Urinary bladder (tissue), 3 donors: ENCODE measurements at regions not wholly inside any gene's neighbourhood (a gene's known extent, or its start where the extent isn't known, plus 50 kb on each side); places are given as distances from the start of the nearest gene placed in this dataset.

Experiments used
- DNase-seq: peaks from one replicate; pipeline ENCODE4 v3.0.0-alpha.2; 2015; ENCODE audit errors: extremely low spot score
- H3K27ac ChIP-seq: one replicate; pipeline ENCODE4 v1.5.1; 2013; ENCODE audit warnings: low read depth, mild to moderate bottlenecking, moderate library complexity
- H3K36me3 ChIP-seq: one replicate; pipeline ENCODE4 v1.6.1; 2013; ENCODE audit warnings: mild to moderate bottlenecking, moderate library complexity; ENCODE audit not compliant: insufficient read depth
- H3K4me1 ChIP-seq: one replicate; pipeline ENCODE4 v1.6.1; 2013; ENCODE audit warnings: mild to moderate bottlenecking, moderate library complexity; ENCODE audit not compliant: insufficient read depth
- H3K4me3 ChIP-seq: one replicate; pipeline ENCODE4 v1.5.1; 2013; ENCODE audit warnings: low read depth, low read length
- WGBS: extraction: QIAGEN DNeasy Blood & Tissue Kit; methylation state at CpG from one replicate; pipeline ENCODE4 v1.1.7; 2013; 5-methylcytosine and 5-hydroxymethylcytosine counted together
- donor health status: healthy with polysubstance abuse.
- donor health status: healthy.

GRCh38 chr5:61650661-61651060 is 318.6 kb downstream of the ZSWIM6 start:
- 95% methylated on average over 2 of the region's 2 CpGs for WGBS
- Histone ChIP-seq H3K4me3 (no peak overlapping the region), H3K27ac (no peak overlapping the region), H3K4me1 (no peaks in the 10 kb centered on the region), H3K36me3 (no peaks in the 10 kb centered on the region)
- DNase-seq, result no peak

DNA sequence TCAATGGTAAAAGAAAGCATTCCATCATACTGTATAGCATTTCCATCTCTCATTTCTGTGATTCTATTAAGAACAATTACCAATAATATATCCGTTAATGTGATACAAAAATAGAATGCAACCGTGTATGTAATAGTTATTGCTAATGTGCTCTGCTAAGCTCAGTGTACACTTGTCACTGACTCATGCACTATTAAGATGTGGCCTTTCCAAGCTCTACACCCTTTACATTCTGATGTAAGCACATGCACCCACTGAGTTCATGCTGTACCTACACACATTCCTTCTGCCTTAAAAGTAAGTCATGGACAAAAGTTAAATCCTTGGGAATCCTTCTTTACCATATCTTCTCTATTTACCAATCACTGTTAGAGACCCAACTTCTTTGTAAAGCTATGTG is 319.1 kb downstream of the ZSWIM6 start:
- Histone ChIP-seq H3K27ac (no peak overlapping the region), H3K36me3 (no peaks in the 10 kb centered on the region), H3K4me1 (no peaks in the 10 kb centered on the region), H3K4me3 (no peak overlapping the region)
- 77% methylated on average over 2 of the region's 2 CpGs for WGBS
- no peak for DNase-seq

- H3K4me1 ChIP-seq, result no peaks in the 10 kb centered on the region
- H3K36me3 ChIP-seq, result no peaks in the 10 kb centered on the region
- no peak for DNase-seq
- no peak overlapping the region for H3K4me3 ChIP-seq
- no peak overlapping the region for H3K27ac ChIP-seq
Measured at GRCh38 chr5:61652916-61653315, 320.9 kb downstream of the ZSWIM6 start.

GRCh38 chr5:61653807-61654580 is 321.9 kb downstream of the ZSWIM6 start:
- Histone ChIP-seq H3K4me1 (no peaks in the 10 kb centered on the region), H3K36me3 (no peaks in the 10 kb centered on the region), H3K27ac (no peak overlapping the region), H3K4me3 (no peak overlapping the region)
- WGBS, result 83% methylated on average over 7 of the region's 7 CpGs
- no peak for DNase-seq

GRCh38 chr5:61654876-61655275 is 322.8 kb downstream of the ZSWIM6 start:
- no peak for DNase-seq
- WGBS, result 86% methylated on average over 2 of the region's 2 CpGs
- H3K36me3 ChIP-seq, result no peaks in the 10 kb centered on the region
- H3K4me3 ChIP-seq, result no peak overlapping the region
- H3K4me1 ChIP-seq, result no peaks in the 10 kb centered on the region
- H3K27ac ChIP-seq, result no peak overlapping the region

DNA sequence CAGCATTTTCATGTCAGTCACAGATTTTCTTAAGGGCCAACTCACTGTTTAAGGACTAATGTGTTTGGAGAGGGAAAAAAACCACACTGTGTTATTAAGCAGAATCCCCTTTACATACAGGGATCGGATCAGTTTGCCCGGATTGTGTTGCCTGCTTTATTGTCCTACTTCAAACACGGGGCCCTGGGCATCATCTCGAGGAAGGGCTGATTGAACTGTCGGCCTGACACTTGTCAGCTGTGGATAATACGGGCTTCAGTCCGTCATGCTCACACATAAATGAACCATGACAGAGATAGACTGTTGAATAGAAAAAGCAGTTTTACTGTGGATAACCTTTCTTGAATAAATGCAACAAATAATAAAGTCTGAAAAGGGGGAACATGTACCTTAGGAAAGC is 325.0 kb downstream of the ZSWIM6 start:
- H3K36me3 ChIP-seq, result no peaks in the 10 kb centered on the region
- no peak for DNase-seq
- no peak overlapping the region for H3K27ac ChIP-seq
- 79% methylated on average over 7 of the region's 7 CpGs for WGBS
- H3K4me3 ChIP-seq, result no peak overlapping the region
- no peaks in the 10 kb centered on the region for H3K4me1 ChIP-seq

- DNase-seq, result no peak
- Histone ChIP-seq H3K27ac (no peak overlapping the region), H3K4me1 (no peaks in the 10 kb centered on the region), H3K4me3 (no peak overlapping the region), H3K36me3 (no peaks in the 10 kb centered on the region)
- WGBS, result 73% methylated on average over 3 of the region's 3 CpGs
Measured at GRCh38 chr5:61657686-61658085, 325.6 kb downstream of the ZSWIM6 start.

GRCh38 chr5:61658592-61659008 is 326.5 kb downstream of the ZSWIM6 start:
- Histone ChIP-seq H3K4me1 (no peaks in the 10 kb centered on the region), H3K36me3 (no peaks in the 10 kb centered on the region), H3K27ac (no peak overlapping the region), H3K4me3 (no peak overlapping the region)
- DNase-seq, result peak; percentile 32
- 38% methylated on average over 9 of the region's 9 CpGs for WGBS

DNA sequence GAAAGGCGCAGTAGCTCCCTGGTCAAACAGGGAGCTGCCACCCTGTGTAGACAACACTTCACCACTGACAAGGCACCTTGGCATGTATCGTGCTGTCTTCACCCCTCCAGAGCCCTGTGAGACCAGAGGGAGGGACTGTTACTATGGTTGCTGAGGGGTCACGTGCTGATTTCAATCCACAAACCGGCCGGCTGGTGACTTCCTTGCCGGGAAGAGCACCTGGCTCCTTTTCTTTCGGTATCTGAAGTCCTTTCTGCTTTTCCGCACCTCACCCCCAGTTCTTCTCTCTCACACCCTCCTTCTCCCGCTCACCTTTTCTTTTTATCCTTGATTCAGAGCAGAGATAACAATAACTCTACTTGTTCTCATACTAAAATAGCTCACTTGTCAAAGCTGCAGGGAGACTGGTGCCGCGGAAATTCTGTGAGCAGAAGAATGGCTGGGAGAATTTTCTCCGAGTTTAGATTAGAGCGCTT is 327.2 kb downstream of the ZSWIM6 start:
- no peak overlapping the region for H3K27ac ChIP-seq
- WGBS, result 83% methylated on average over 13 of the region's 13 CpGs
- no peaks in the 10 kb centered on the region for H3K4me1 ChIP-seq
- DNase-seq, result no peak
- H3K4me3 ChIP-seq, result no peak overlapping the region
- H3K36me3 ChIP-seq, result no peaks in the 10 kb centered on the region

DNA sequence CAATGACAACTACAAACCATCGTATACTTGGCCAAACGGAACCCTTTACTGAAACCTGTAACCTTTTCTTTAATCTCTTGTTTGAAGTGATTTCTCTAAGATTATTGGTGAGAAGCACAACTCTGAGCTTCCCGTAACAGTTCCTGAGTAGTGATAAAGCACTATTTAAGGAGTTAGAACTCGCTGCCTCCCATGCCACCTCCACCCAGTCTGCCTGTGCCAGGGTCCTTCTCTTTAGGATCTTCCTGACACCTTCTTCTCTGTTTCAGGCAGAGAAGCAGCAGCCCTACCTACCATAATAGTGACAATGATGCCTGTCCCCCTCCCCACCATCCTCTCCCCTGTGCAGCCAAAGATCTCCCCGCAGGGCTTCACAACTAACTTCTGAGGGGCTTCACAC is 330.6 kb downstream of the ZSWIM6 start:
- Histone ChIP-seq H3K36me3 (no peaks in the 10 kb centered on the region), H3K4me1 (no peaks in the 10 kb centered on the region), H3K27ac (no peak overlapping the region), H3K4me3 (no peak overlapping the region)
- 81% methylated on average over 5 of the region's 5 CpGs for WGBS
- no peak for DNase-seq

DNA sequence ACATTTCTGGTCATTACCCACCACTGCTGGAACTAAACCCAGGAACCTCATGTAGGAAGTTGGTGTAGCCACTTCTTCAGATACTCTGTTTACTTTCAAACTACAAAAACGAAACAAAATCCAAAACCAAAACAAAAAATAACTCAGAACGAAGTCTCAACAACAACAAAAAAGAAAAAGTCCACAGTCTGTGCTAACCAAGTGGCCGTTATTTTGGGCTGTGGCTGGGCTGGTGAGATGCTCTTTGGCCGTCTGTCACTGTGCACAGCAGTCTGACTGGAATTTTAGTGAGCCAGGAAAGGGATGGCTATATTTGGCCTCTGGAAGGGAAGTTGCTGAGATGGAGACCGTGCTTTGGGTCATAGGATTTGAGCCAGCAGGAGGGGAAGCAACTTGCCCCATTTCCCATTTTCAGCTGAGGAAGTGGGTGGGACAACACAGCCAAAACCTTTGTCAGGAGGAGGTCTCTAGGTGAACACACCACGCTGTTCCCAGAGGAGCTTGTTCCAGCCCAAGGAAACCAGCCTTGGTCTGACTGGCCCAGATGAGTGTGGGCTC is 334.1 kb downstream of the ZSWIM6 start:
- Histone ChIP-seq H3K4me3 (no peak overlapping the region), H3K27ac (no peak overlapping the region), H3K4me1 (no peaks in the 10 kb centered on the region), H3K36me3 (no peaks in the 10 kb centered on the region)
- no peak for DNase-seq
- 63% methylated on average over 6 of the region's 6 CpGs for WGBS

GRCh38 chr5:61667525-61668218 is 335.6 kb downstream of the ZSWIM6 start:
- no peaks in the 10 kb centered on the region for H3K36me3 ChIP-seq
- WGBS, result 37% methylated on average over 6 of the region's 6 CpGs
- H3K4me1 ChIP-seq, result no peaks in the 10 kb centered on the region
- H3K27ac ChIP-seq, result no peak overlapping the region
- no peak for DNase-seq
- H3K4me3 ChIP-seq, result no peak overlapping the region

DNA sequence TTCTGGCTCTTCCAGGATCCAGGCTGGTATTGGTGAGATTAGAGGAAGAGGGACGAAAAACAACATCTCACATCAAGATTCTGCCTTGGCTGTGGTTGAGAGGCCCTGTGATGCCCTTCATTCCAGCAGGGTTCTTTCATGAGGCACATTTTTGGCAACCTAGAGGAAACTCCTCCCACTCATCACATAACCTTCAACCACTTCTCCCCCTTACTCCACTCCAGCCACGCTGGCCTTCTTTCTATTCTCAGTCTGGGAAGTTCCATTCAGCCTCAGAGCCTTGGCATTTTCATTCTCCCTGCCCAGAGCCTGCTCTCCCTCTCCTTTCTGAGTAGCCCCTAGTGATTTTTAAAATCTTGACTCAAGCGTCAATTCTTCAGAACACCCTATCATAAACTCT is 337.5 kb downstream of the ZSWIM6 start:
- WGBS, result 76% methylated on average over 3 of the region's 3 CpGs
- Histone ChIP-seq H3K27ac (no peak overlapping the region), H3K4me3 (no peak overlapping the region), H3K36me3 (no peaks in the 10 kb centered on the region), H3K4me1 (no peaks in the 10 kb centered on the region)
- DNase-seq, result no peak

GRCh38 chr5:61670941-61671340 is 338.9 kb downstream of the ZSWIM6 start:
- Histone ChIP-seq H3K27ac (no peak overlapping the region), H3K4me3 (no peak overlapping the region), H3K36me3 (no peaks in the 10 kb centered on the region), H3K4me1 (no peaks in the 10 kb centered on the region)
- DNase-seq, result no peak
- WGBS, result 88% methylated on average over 4 of the region's 4 CpGs
